ENCODE measurements at regions not wholly inside any gene's neighbourhood (a gene's known extent, or its start where the extent isn't known, plus 50 kb on each side); places are given as distances from the start of the nearest gene placed in this dataset.

GRCh38 chr10:118470470-118470869 is 125.0 kb downstream of the PRLHR start:
- no peak overlapping the region for H3K4me3 ChIP-seq
- H3K4me1 ChIP-seq = no peaks in the 10 kb centered on the region
- TF ChIP-seq, protein P1, sequence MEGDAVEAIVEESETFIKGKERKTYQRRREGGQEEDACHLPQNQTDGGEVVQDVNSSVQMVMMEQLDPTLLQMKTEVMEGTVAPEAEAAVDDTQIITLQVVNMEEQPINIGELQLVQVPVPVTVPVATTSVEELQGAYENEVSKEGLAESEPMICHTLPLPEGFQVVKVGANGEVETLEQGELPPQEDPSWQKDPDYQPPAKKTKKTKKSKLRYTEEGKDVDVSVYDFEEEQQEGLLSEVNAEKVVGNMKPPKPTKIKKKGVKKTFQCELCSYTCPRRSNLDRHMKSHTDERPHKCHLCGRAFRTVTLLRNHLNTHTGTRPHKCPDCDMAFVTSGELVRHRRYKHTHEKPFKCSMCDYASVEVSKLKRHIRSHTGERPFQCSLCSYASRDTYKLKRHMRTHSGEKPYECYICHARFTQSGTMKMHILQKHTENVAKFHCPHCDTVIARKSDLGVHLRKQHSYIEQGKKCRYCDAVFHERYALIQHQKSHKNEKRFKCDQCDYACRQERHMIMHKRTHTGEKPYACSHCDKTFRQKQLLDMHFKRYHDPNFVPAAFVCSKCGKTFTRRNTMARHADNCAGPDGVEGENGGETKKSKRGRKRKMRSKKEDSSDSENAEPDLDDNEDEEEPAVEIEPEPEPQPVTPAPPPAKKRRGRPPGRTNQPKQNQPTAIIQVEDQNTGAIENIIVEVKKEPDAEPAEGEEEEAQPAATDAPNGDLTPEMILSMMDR (IDR thresholded peaks at IDR 0.05) = no peak
- no peak for DNase-seq
- ATAC-seq = no peak
- H3K27ac ChIP-seq = no peak overlapping the region
- 47 to 54% (median 51%) methylated on average over 1 of the region's 1 CpG for WGBS, 3 donors
- no peaks in the 10 kb centered on the region for H3K9me3 ChIP-seq
- peaks cover 0 to 22% (median 3%) of the 10 kb centered on the region in 3 donors for H3K27me3 ChIP-seq (ENCODE audit: insufficient read depth in 3 of 3, low read length in 2 of 3)
- H3K36me3 ChIP-seq (ENCODE audit: insufficient read depth in 1 of 2, low read depth in 1 of 2) = no peaks in the 10 kb centered on the region
- intact Hi-C loops (cut with DNase I) = no loop called here

- Histone ChIP-seq H3K36me3 (ENCODE audit: insufficient read depth in 1 of 2, low read depth in 1 of 2) (no peaks in the 10 kb centered on the region), H3K27ac (no peak overlapping the region), H3K4me3 (no peak overlapping the region), H3K27me3 (ENCODE audit: insufficient read depth in 3 of 3, low read length in 2 of 3) (peaks cover 0 to 4% (median 3%) of the 10 kb centered on the region in 3 donors), H3K4me1 (no peaks in the 10 kb centered on the region), H3K9me3 (no peaks in the 10 kb centered on the region)
- TF ChIP-seq, protein P1 (IDR thresholded peaks at IDR 0.05) = no peak
- no peak for DNase-seq
- no peak for ATAC-seq
- WGBS, 3 donors = 76 to 78% (median 77%) methylated on average over 6 of the region's 6 CpGs
- intact Hi-C loops (cut with DNase I) = loop anchor here in 1 of 2 donors (10.0 kb wide), 1 partner anchor 972 kb away; no protein-coding TSS in a partner anchor
Measured at GRCh38 chr10:118467200-118467599, 125.1 kb upstream of the FAM204A start.

GRCh38 chr10:118465300-118465874 is 123.3 kb upstream of the FAM204A start:
- TF ChIP-seq, protein P1 (IDR thresholded peaks at IDR 0.05) = no peak
- Histone ChIP-seq H3K27ac (no peak overlapping the region), H3K36me3 (ENCODE audit: insufficient read depth in 1 of 2, low read depth in 1 of 2) (no peaks in the 10 kb centered on the region), H3K4me3 (no peak overlapping the region), H3K9me3 (no peaks in the 10 kb centered on the region), H3K4me1 (no peaks in the 10 kb centered on the region), H3K27me3 (ENCODE audit: insufficient read depth in 3 of 3, low read length in 2 of 3) (peaks cover 0 to 4% (median 3%) of the 10 kb centered on the region in 3 donors)
- WGBS, 3 donors = 88 to 91% (median 91%) methylated on average over 3 of the region's 3 CpGs
- no peak for DNase-seq
- no peak for ATAC-seq
- intact Hi-C loops (cut with DNase I) = loop anchor here in 1 of 2 donors (10.0 kb wide), 1 partner anchor 971 kb away; no protein-coding TSS in a partner anchor

- Histone ChIP-seq H3K27ac (no peak overlapping the region), H3K36me3 (ENCODE audit: insufficient read depth in 1 of 2, low read depth in 1 of 2) (no peaks in the 10 kb centered on the region), H3K4me1 (no peaks in the 10 kb centered on the region), H3K4me3 (no peak overlapping the region), H3K27me3 (ENCODE audit: insufficient read depth in 3 of 3, low read length in 2 of 3) (peaks cover 0 to 4% (median 2%) of the 10 kb centered on the region in 3 donors), H3K9me3 (no peaks in the 10 kb centered on the region)
- intact Hi-C loops (cut with DNase I) = loop anchor here in 1 of 2 donors (10.0 kb wide), 1 partner anchor 969 kb away; no protein-coding TSS in a partner anchor
- DNase-seq (no peak), ATAC-seq (no peak)
- TF ChIP-seq, protein P1 (IDR thresholded peaks at IDR 0.05) = no peak
- WGBS, 3 donors = 72 to 77% (median 76%) methylated on average over 1 of the region's 1 CpG
Measured at GRCh38 chr10:118463740-118464139, 121.6 kb upstream of the FAM204A start.

All from psoas muscle (tissue), 7 donors.